HEK293T (cell line): ENCODE measurements at regions not wholly inside any gene's neighbourhood (a gene's known extent, or its start where the extent isn't known, plus 50 kb on each side); places are given as distances from the start of the nearest gene placed in this dataset.

Experiments used
- ARNT ChIP-seq: fragments of 450-650 bp; IDR thresholded peaks from 2 replicates; pipeline ENCODE4 v1.6.1; 2017; ENCODE audit warnings: mild to moderate bottlenecking
- BHLHE40 ChIP-seq: fragments of 450-650 bp; IDR thresholded peaks from 2 replicates; pipeline ENCODE4 v1.6.1; 2016; ENCODE audit warnings: mild to moderate bottlenecking, moderate library complexity, borderline replicate concordance
- FOXA1 ChIP-seq: fragments of 450-650 bp; IDR thresholded peaks from 2 replicates; pipeline ENCODE4 v1.6.1; 2016; ENCODE audit warnings: mild to moderate bottlenecking
- FOXM1 ChIP-seq: fragments of 450-650 bp; IDR thresholded peaks from 2 replicates; pipeline ENCODE4 v1.6.1; 2017; ENCODE audit warnings: mild to moderate bottlenecking, borderline replicate concordance
- HDGF ChIP-seq: fragments of 450-650 bp; IDR thresholded peaks from 2 replicates; pipeline ENCODE4 v1.6.1; 2017; ENCODE audit warnings: antibody characterized with exemption, borderline replicate concordance
- PKNOX1 ChIP-seq: fragments of 450-650 bp; IDR thresholded peaks from 2 replicates; pipeline ENCODE4 v1.6.1; 2016
- SP1 ChIP-seq: fragments of 450-650 bp; IDR thresholded peaks from 2 replicates; pipeline ENCODE4 v1.6.1; 2017
- SUZ12 ChIP-seq: fragments of 450-650 bp; IDR thresholded peaks from 2 replicates; pipeline ENCODE4 v1.6.1; 2016; ENCODE audit warnings: mild to moderate bottlenecking

GRCh38 chr3:106577241-106577640 is 708.4 kb upstream of the CBLB start:
- TF ChIP-seq BHLHE40 (no peak), PKNOX1 (no peak), ARNT (no peak), FOXA1 (no peak), FOXM1 (no peak), SUZ12 (no peak), HDGF (no peak), SP1 (no peak)
